NCI-H1417 (cell line): ENCODE measurements at regions not wholly inside any gene's neighbourhood (a gene's known extent, or its start where the extent isn't known, plus 50 kb on each side); places are given as distances from the start of the nearest gene placed in this dataset.

Source experiments
- DNase-seq, 3 experiments: peaks; one replicate each; lab custom pipeline; 2025; lab: John Stamatoyannopoulos, UW

GRCh38 chr9:19511694-19512093 is 102.9 kb downstream of the ACER2 start:
- DNase-seq: peak in 1 of 3 experiments; percentile 33

DNA sequence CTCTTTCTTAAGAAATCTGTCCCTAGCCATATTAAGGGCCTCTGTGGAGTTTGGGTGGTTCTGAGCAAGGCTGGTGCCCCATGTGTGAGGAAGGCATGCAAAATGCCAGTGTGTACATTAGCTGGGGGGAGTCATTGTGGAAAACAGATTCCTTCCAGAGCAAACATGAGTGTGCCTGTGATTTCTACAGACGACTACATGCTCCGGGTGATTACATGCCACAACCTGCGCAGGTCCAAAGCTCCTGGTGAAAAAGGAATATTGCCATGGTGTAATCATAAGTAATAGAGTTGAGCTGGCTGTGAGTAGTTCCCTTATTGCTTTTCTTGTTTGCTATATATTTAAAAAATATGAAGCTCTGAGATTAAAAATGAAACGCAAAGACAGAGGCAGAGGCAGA is 102.1 kb downstream of the ACER2 start:
- DNase-seq: peak in 1 of 3 experiments; percentile 36
